ENCODE measurements at regions not wholly inside any gene's neighbourhood (a gene's known extent, or its start where the extent isn't known, plus 50 kb on each side); places are given as distances from the start of the nearest gene placed in this dataset.

- TF ChIP-seq, protein P1, sequence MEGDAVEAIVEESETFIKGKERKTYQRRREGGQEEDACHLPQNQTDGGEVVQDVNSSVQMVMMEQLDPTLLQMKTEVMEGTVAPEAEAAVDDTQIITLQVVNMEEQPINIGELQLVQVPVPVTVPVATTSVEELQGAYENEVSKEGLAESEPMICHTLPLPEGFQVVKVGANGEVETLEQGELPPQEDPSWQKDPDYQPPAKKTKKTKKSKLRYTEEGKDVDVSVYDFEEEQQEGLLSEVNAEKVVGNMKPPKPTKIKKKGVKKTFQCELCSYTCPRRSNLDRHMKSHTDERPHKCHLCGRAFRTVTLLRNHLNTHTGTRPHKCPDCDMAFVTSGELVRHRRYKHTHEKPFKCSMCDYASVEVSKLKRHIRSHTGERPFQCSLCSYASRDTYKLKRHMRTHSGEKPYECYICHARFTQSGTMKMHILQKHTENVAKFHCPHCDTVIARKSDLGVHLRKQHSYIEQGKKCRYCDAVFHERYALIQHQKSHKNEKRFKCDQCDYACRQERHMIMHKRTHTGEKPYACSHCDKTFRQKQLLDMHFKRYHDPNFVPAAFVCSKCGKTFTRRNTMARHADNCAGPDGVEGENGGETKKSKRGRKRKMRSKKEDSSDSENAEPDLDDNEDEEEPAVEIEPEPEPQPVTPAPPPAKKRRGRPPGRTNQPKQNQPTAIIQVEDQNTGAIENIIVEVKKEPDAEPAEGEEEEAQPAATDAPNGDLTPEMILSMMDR (conservative IDR thresholded peaks at IDR 0.05 in 1 of 2, IDR thresholded peaks at IDR 0.05 in 1 of 2; ENCODE audit: low read depth in 1 of 2, low read length in 2 of 2) = no peak
- no peak for TF ChIP-seq EZH2 (IDR thresholded peaks at IDR 0.05; ENCODE audit: low read length, missing control alignments)
Measured at GRCh38 chr14:61893371-61893940, 131.2 kb downstream of the SNAPC1 start.

Measured in fibroblast of lung (primary cell).